Thyroid gland (tissue), 4 donors: ENCODE measurements at regions not wholly inside any gene's neighbourhood (a gene's known extent, or its start where the extent isn't known, plus 50 kb on each side); places are given as distances from the start of the nearest gene placed in this dataset.

Experiments used
- CTCF ChIP-seq, 6 experiments: fragments of 200-600 bp in 3 of 6; fragments of 450-650 bp in 3 of 6; sonication (generic) in 3 of 6; IDR thresholded peaks; one replicate each; pipeline ENCODE4 v1.5.1; 2016 to 2019; ENCODE audit warnings: antibody characterized with exemption in 6 of 6, mild to moderate bottlenecking in 2 of 6, inconsistent platforms in 1 of 6, moderate library complexity in 1 of 6
- POLR2A ChIP-seq, 2 donors: fragments of 450-650 bp; IDR thresholded peaks; one replicate each; pipeline ENCODE4 v1.6.1; 2017; ENCODE audit warnings: antibody characterized with exemption in 2 of 2, mild to moderate bottlenecking in 2 of 2, moderate library complexity in 1 of 2

GRCh38 chr5:89324990-89325389 is 442.0 kb upstream of the MEF2C start:
- TF ChIP-seq POLR2A (IDR thresholded peaks at IDR 0.05) (no peak), CTCF (IDR thresholded peaks at IDR 0.05) (no peak)
